Smooth muscle cell (in vitro differentiated cells): ENCODE measurements at regions not wholly inside any gene's neighbourhood (a gene's known extent, or its start where the extent isn't known, plus 50 kb on each side); places are given as distances from the start of the nearest gene placed in this dataset.
A peak's percentile ranks its signal among the peaks of the same experiment; 100 is the strongest.

Source experiments
- DNase-seq: peaks from one replicate; lab custom pipeline; 2025; ENCODE audit not compliant: unreplicated experiment; lab: John Stamatoyannopoulos, UW
- H2AFZ ChIP-seq: fragments of 200-600 bp; sonication (generic); 2 replicates; pipeline ENCODE4 v1.6.0; 2016; ENCODE audit warnings: antibody characterized with exemption, low read depth, mild to moderate bottlenecking
- H3F3A ChIP-seq: fragments of 200-600 bp; sonication (generic); 2 replicates; pipeline ENCODE4 v1.6.0; 2017; ENCODE audit warnings: antibody characterized with exemption, low read depth
- H3K27ac ChIP-seq: fragments of 200-600 bp; sonication (generic); 2 replicates; pipeline ENCODE4 v1.5.1; 2016; ENCODE audit warnings: low read depth, mild to moderate bottlenecking
- H3K27me3 ChIP-seq: fragments of 200-600 bp; sonication (generic); 2 replicates; pipeline ENCODE4 v1.6.1; 2016; ENCODE audit warnings: low read depth, mild to moderate bottlenecking
- H3K36me3 ChIP-seq: fragments of 200-600 bp; sonication (generic); 2 replicates; pipeline ENCODE4 v1.5.1; 2016; ENCODE audit warnings: low read depth
- H3K4me1 ChIP-seq: fragments of 200-600 bp; sonication (generic); 2 replicates; pipeline ENCODE4 v1.5.1; 2016; ENCODE audit warnings: low read depth
- H3K4me2 ChIP-seq: fragments of 200-600 bp; sonication (generic); 2 replicates; pipeline ENCODE4 v1.6.0; 2016; ENCODE audit warnings: mild to moderate bottlenecking
- H3K4me3 ChIP-seq: fragments of 200-600 bp; sonication (generic); 2 replicates; pipeline ENCODE4 v1.5.1; 2016; ENCODE audit warnings: mild to moderate bottlenecking
- H3K79me2 ChIP-seq: fragments of 200-600 bp; sonication (generic); 2 replicates; pipeline ENCODE4 v1.6.0; 2016; ENCODE audit warnings: low read depth, mild to moderate bottlenecking
- H3K9ac ChIP-seq: fragments of 200-600 bp; sonication (generic); 2 replicates; pipeline ENCODE4 v1.6.0; 2016; ENCODE audit warnings: low read depth
- H3K9me3 ChIP-seq: fragments of 200-600 bp; sonication (generic); replicated peaks from 2 replicates; pipeline ENCODE4 v1.5.1; 2016; ENCODE audit warnings: low read depth
- H4K20me1 ChIP-seq: fragments of 200-600 bp; sonication (generic); 2 replicates; pipeline ENCODE4 v1.6.0; 2016; ENCODE audit warnings: low read depth
- WGBS: methylation state at CpG from one replicate; pipeline ENCODE4 v1.1.7; 2016; ENCODE audit warnings: low lambda C conversion rate; 5-methylcytosine and 5-hydroxymethylcytosine counted together
- TF ChIP-seq, protein P1 (sequence below): fragments of 200-600 bp; sonication (generic); IDR thresholded peaks from 2 replicates; pipeline ENCODE4 v1.5.1; 2017; ENCODE audit warnings: borderline replicate concordance, mild to moderate bottlenecking, antibody characterized with exemption; ENCODE audit not compliant: insufficient read depth, poor library complexity, severe bottlenecking

DNA sequence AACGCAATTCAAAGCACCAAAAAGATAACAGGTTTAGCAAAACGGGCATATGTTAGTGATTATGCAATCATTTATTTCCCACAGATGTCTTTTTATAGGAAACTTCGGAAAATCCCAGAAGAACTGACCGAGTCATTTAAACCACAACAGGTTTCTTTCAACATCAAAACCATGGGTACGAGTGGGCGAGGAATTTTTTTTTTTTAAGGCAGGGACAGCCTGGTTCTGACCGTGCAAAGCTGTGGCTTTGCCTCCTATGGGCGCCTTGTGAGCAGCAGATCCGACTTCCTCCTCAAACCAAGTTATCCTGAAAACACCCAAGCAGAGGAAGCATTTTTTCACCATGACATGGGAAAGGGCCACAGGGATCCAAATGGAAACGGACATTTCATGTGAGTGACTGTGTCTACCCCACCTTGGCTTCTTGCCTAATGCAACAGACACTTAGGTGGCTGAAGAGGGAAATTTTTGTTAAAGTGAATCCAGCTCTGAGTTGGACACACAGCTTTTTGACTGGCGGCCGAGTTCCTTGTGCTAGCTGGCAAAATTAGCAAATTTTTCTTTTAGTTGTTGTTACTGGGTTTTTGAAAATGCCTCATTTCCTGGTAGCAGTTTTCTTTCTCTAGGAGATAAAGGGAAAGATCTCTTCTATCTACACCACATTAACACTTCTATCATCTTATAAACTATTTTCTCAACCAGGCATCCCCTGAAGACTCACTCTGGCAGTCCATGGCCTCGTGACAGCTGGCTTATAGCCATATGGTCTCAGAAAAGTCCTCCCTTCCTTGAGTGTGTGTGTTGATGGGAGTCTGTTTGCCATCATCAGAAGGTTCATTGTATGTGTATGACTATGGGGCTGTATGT, 487.4 kb upstream of the ZEB2 start:
- peak overlapping the region; percentile 56 for H3K9ac ChIP-seq
- no peaks in the 10 kb centered on the region for H3K79me2 ChIP-seq
- H3K4me3 ChIP-seq: peak overlapping the region; percentile 16
- H3K4me1 ChIP-seq: peaks cover 6% of the 10 kb centered on the region
- TF ChIP-seq, protein P1, sequence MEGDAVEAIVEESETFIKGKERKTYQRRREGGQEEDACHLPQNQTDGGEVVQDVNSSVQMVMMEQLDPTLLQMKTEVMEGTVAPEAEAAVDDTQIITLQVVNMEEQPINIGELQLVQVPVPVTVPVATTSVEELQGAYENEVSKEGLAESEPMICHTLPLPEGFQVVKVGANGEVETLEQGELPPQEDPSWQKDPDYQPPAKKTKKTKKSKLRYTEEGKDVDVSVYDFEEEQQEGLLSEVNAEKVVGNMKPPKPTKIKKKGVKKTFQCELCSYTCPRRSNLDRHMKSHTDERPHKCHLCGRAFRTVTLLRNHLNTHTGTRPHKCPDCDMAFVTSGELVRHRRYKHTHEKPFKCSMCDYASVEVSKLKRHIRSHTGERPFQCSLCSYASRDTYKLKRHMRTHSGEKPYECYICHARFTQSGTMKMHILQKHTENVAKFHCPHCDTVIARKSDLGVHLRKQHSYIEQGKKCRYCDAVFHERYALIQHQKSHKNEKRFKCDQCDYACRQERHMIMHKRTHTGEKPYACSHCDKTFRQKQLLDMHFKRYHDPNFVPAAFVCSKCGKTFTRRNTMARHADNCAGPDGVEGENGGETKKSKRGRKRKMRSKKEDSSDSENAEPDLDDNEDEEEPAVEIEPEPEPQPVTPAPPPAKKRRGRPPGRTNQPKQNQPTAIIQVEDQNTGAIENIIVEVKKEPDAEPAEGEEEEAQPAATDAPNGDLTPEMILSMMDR: no peak
- no peaks in the 10 kb centered on the region for H3K36me3 ChIP-seq
- DNase-seq: peak; percentile 5
- H2AFZ ChIP-seq: peak overlapping the region; percentile 6
- peak overlapping the region; percentile 90 for H3K27ac ChIP-seq
- H3K27me3 ChIP-seq: no peaks in the 10 kb centered on the region
- 26% methylated on average over 13 of the region's 13 CpGs for WGBS
- no peaks in the 10 kb centered on the region for H4K20me1 ChIP-seq
- H3K4me2 ChIP-seq: peak overlapping the region; percentile 75
- no peaks in the 10 kb centered on the region for H3F3A ChIP-seq
- no peaks in the 10 kb centered on the region for H3K9me3 ChIP-seq

DNA sequence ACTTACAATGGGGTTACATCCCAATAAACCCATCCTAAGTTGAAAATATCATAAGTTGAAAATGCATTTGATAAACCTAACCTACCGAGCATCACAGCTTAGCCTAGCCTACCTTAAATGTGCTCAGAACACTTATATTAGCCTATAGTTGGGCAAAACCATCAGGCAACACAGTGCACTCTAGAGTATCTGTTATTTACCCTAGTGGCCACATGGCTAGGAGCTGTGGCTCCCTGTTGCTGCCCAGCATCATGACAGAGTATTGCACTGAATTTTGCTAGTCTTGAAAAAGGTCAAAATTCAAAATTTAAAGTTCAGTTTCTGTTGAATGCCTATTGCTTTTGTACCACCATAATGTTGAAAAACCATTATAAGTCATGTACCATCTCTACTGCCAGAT, 482.7 kb upstream of the ZEB2 start:
- Histone ChIP-seq H3K79me2 (no peaks in the 10 kb centered on the region), H3K9me3 (no peaks in the 10 kb centered on the region), H3K9ac (no peak overlapping the region), H3F3A (no peaks in the 10 kb centered on the region), H4K20me1 (no peaks in the 10 kb centered on the region), H3K4me2 (no peak overlapping the region), H3K36me3 (no peaks in the 10 kb centered on the region), H3K4me1 (no peaks in the 10 kb centered on the region), H3K27me3 (no peaks in the 10 kb centered on the region), H2AFZ (no peak overlapping the region), H3K27ac (no peak overlapping the region), H3K4me3 (no peak overlapping the region)
- WGBS: 94% methylated on average over 1 of the region's 1 CpG
- TF ChIP-seq, protein P1: no peak
- no peak for DNase-seq

DNA sequence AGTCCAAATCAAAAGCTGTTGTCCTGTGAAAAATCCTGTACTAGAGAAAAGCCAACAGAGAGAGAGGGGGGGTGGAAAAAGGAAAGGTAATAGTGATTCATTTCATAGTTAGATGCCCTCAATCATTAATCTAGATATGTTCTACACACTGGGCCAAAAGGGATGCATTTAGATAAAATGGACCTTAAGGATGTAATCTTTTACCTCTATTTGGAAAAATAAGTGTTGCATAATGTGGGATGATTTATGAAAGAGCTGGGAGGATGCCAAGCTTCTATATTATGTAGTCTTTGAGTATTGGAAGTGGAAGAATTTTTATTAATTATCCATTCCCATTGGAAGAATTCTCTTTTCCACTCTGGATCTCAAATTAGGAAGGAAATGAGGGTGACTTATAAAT, 480.5 kb upstream of the ZEB2 start:
- H3K79me2 ChIP-seq: no peaks in the 10 kb centered on the region
- TF ChIP-seq, protein P1: no peak
- no peak overlapping the region for H3K9ac ChIP-seq
- no peak overlapping the region for H2AFZ ChIP-seq
- H3K36me3 ChIP-seq: no peaks in the 10 kb centered on the region
- no peak overlapping the region for H3K4me3 ChIP-seq
- no peaks in the 10 kb centered on the region for H4K20me1 ChIP-seq
- no peak overlapping the region for H3K4me2 ChIP-seq
- no peaks in the 10 kb centered on the region for H3K27me3 ChIP-seq
- H3F3A ChIP-seq: no peaks in the 10 kb centered on the region
- no peak for DNase-seq
- H3K4me1 ChIP-seq: no peaks in the 10 kb centered on the region
- no peaks in the 10 kb centered on the region for H3K9me3 ChIP-seq
- no peak overlapping the region for H3K27ac ChIP-seq

- H3K79me2 ChIP-seq: no peaks in the 10 kb centered on the region
- 86% methylated on average over 1 of the region's 1 CpG for WGBS
- H3K27me3 ChIP-seq: no peaks in the 10 kb centered on the region
- TF ChIP-seq, protein P1: no peak
- H3K4me1 ChIP-seq: no peaks in the 10 kb centered on the region
- peak overlapping the region; percentile 13 for H2AFZ ChIP-seq
- no peak for DNase-seq
- no peak overlapping the region for H3K4me3 ChIP-seq
- H3K9me3 ChIP-seq: no peaks in the 10 kb centered on the region
- no peaks in the 10 kb centered on the region for H3F3A ChIP-seq
- no peaks in the 10 kb centered on the region for H4K20me1 ChIP-seq
- no peaks in the 10 kb centered on the region for H3K36me3 ChIP-seq
- H3K4me2 ChIP-seq: no peak overlapping the region
- H3K9ac ChIP-seq: no peak overlapping the region
- H3K27ac ChIP-seq: no peak overlapping the region
Measured at GRCh38 chr2:144999936-145000335, 480.0 kb upstream of the ZEB2 start.
